ENCODE measurements at regions not wholly inside any gene's neighbourhood (a gene's known extent, or its start where the extent isn't known, plus 50 kb on each side); places are given as distances from the start of the nearest gene placed in this dataset.
A peak's percentile ranks its signal among the peaks of the same experiment; 100 is the strongest.

DNA sequence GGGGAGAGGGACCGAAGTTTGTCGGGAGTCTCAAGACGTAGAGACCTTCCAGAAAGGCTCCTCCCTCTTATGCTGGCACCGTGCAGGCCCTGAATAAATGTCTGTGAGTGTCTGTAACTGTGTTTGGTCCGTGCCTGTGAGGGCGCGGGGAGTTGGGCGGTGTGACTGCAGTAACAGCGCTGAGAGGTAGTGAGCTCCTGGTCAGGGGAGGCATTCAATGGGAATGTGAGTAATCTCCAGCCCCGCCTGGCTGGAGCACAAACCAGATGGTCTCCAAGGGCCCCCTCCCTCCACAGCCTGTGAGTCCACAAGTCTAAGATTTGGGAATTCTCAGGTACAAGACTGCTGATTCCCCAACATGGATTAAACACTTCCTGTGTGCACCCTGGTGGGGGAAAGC lies 100.0 kb downstream of the HMX1 start:
- no peaks in the 10 kb centered on the region for H3K4me1 ChIP-seq
- H3K36me3 ChIP-seq = no peaks in the 10 kb centered on the region
- intact Hi-C loops (cut with DNase I; ENCODE audit: low total_unique reads) = no loop called here
- no peak for TF ChIP-seq POLR2A (IDR thresholded peaks at IDR 0.05)
- TF ChIP-seq, protein P1, sequence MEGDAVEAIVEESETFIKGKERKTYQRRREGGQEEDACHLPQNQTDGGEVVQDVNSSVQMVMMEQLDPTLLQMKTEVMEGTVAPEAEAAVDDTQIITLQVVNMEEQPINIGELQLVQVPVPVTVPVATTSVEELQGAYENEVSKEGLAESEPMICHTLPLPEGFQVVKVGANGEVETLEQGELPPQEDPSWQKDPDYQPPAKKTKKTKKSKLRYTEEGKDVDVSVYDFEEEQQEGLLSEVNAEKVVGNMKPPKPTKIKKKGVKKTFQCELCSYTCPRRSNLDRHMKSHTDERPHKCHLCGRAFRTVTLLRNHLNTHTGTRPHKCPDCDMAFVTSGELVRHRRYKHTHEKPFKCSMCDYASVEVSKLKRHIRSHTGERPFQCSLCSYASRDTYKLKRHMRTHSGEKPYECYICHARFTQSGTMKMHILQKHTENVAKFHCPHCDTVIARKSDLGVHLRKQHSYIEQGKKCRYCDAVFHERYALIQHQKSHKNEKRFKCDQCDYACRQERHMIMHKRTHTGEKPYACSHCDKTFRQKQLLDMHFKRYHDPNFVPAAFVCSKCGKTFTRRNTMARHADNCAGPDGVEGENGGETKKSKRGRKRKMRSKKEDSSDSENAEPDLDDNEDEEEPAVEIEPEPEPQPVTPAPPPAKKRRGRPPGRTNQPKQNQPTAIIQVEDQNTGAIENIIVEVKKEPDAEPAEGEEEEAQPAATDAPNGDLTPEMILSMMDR (IDR thresholded peaks at IDR 0.05) = no peak
- TF ChIP-seq POLR2AphosphoS5 (IDR thresholded peaks at IDR 0.05) = no peak
- DNase-seq (ENCODE audit: low spot score in 2 of 2) = peak in 1 of 2 donors; percentile 22
- no peak overlapping the region for H3K27ac ChIP-seq
- no peaks in the 10 kb centered on the region for H3K9me3 ChIP-seq
- no peak overlapping the region for H3K4me3 ChIP-seq
- no peaks in the 10 kb centered on the region for H3K27me3 ChIP-seq

GRCh38 chr4:8771258-8771590 lies 100.4 kb downstream of the HMX1 start:
- Histone ChIP-seq H3K4me3 (no peak overlapping the region), H3K36me3 (no peaks in the 10 kb centered on the region), H3K4me1 (no peaks in the 10 kb centered on the region), H3K27ac (no peak overlapping the region), H3K9me3 (no peaks in the 10 kb centered on the region), H3K27me3 (peaks cover 0 to 1% of the 10 kb centered on the region in 2 donors)
- no peak for TF ChIP-seq POLR2AphosphoS5 (IDR thresholded peaks at IDR 0.05)
- TF ChIP-seq, protein P1 (IDR thresholded peaks at IDR 0.05) = no peak
- no peak for TF ChIP-seq POLR2A (IDR thresholded peaks at IDR 0.05)
- peak in 1 of 2 donors; percentile 42 for DNase-seq (ENCODE audit: low spot score in 2 of 2)
- intact Hi-C loops (cut with DNase I; ENCODE audit: low total_unique reads) = no loop called here

DNA sequence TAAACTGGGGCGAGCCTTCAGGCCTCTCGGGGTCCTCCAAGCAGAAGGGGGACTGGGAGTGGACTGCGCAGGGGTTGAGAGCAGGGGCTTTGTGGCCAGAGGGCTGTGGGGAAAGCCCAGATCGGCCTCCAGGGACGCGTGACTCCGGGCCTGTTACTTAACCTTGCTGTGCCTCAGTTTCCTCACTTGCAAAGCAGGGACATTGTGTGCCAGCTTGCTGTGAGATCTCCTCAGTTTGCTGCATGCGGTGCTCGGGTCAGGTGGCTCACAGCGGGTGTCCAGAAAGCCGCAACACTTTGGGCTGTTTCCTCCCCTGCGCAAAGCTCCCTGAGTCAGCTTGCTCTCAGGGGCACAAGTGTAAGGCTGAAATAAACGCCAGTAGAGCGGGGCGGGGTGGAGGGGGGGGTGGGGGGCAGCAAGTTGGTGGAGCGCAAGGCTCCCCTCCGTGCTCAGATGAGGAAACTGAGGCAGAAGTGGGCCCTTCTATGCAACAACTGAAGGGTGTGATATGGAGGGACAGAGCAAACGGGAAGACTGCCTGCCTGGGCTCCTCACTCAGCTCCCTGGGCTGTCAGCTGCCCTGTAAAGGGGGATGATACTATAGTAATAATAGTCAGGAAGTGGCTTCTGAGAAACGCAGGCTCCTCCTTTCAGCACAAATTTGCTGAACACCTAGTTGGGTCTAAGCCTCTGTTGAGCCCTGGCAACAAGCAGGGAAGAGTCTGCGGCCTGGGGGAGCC lies 101.0 kb downstream of the HMX1 start:
- TF ChIP-seq POLR2AphosphoS5 (IDR thresholded peaks at IDR 0.05) = no peak
- TF ChIP-seq, protein P1 (IDR thresholded peaks at IDR 0.05) = no peak
- TF ChIP-seq POLR2A (IDR thresholded peaks at IDR 0.05) = no peak
- peak in 1 of 2 donors; percentile 3 for DNase-seq (ENCODE audit: low spot score in 2 of 2)
- intact Hi-C loops (cut with DNase I; ENCODE audit: low total_unique reads) = no loop called here

DNA sequence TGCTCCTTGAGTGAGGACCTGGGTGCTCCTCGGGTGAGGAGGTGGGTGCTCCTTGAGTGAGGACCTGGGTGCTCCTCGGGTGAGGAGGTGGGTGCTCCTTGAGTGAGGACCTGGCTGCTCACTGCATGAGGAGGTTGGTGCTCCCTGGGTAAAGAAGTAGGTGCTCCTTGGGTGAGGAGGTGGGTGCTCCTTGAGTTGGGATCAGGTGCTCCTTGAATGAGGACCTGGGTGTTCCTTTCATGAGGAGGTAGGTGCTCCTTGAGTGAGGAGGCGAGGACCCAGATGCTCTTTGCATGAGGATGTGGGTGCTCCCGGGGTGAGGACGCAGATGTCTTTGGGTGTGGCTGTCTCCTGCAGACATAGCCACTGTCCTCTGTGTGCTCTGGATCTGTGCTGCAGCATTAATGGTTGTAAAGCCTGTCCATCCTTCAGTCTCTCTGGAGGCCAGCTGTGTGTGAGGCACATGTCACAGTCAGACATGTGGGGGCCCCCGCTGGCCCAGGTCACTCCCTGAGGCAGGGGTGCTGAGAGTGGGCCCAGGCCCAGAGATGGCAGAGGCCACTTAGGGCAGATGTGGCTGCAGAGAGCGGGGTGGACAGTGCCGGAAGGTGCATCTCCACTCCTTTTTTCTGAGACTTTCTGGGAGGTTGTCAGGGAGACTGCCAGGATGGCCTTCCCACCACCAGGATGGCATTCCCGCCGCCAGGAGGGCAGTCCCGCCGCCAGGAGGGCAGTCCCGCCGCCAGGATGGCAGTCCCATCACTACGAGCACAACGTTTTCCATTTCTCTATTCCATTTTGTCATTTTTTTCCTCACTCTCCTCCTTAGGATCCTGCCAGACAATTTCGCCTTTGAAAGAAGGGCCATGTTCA lies 101.8 kb downstream of the HMX1 start:
- H3K9me3 ChIP-seq = no peaks in the 10 kb centered on the region
- no peak overlapping the region for H3K27ac ChIP-seq
- intact Hi-C loops (cut with DNase I; ENCODE audit: low total_unique reads) = no loop called here
- no peaks in the 10 kb centered on the region for H3K4me1 ChIP-seq
- no peaks in the 10 kb centered on the region for H3K36me3 ChIP-seq
- DNase-seq (ENCODE audit: low spot score in 2 of 2) = peak in 1 of 2 donors; percentile 24
- no peak overlapping the region for H3K4me3 ChIP-seq
- H3K27me3 ChIP-seq = peaks cover 0 to 9% of the 10 kb centered on the region in 2 donors
- TF ChIP-seq POLR2A (IDR thresholded peaks at IDR 0.05) (no peak), POLR2AphosphoS5 (IDR thresholded peaks at IDR 0.05) (no peak)
- TF ChIP-seq, protein P1 (IDR thresholded peaks at IDR 0.05) = no peak

More for the DNA sequence above, 101.0 kb downstream of the HMX1 start:
- H3K9me3 ChIP-seq = no peaks in the 10 kb centered on the region
- H3K36me3 ChIP-seq = no peaks in the 10 kb centered on the region
- no peak overlapping the region for H3K4me3 ChIP-seq
- no peak overlapping the region for H3K27ac ChIP-seq
- H3K27me3 ChIP-seq = peaks cover 0 to 7% of the 10 kb centered on the region in 2 donors
- no peaks in the 10 kb centered on the region for H3K4me1 ChIP-seq

Measured in breast epithelium (tissue), 4 donors.